Subcutaneous abdominal adipose tissue (tissue), 5 donors: ENCODE measurements at regions not wholly inside any gene's neighbourhood (a gene's known extent, or its start where the extent isn't known, plus 50 kb on each side); places are given as distances from the start of the nearest gene placed in this dataset.

ENCODE experiments used
- H3K27ac ChIP-seq: one replicate; pipeline ENCODE4 v1.7.0; 2013; ENCODE audit warnings: low read depth, mild to moderate bottlenecking, inconsistent platforms, low read length, moderate library complexity
- H3K27me3 ChIP-seq, 5 donors: one replicate each; pipeline ENCODE4 v1.7.0; 2013; ENCODE audit warnings: low read length in 5 of 5, inconsistent platforms in 1 of 5; ENCODE audit not compliant: control insufficient read depth in 5 of 5, insufficient read depth in 4 of 5
- H3K36me3 ChIP-seq, 5 donors: one replicate each; pipeline ENCODE4 v1.7.0; 2013; ENCODE audit warnings: low read length in 5 of 5; ENCODE audit not compliant: control insufficient read depth in 5 of 5, insufficient read depth in 5 of 5
- H3K4me1 ChIP-seq, 5 donors: one replicate each; pipeline ENCODE4 v1.7.0; 2013; ENCODE audit warnings: low read length in 5 of 5, mild to moderate bottlenecking in 3 of 5, moderate library complexity in 1 of 5; ENCODE audit not compliant: control insufficient read depth in 5 of 5, insufficient read depth in 5 of 5
- H3K4me3 ChIP-seq, 5 donors: one replicate each; pipeline ENCODE4 v1.7.0; 2013; ENCODE audit warnings: low read length in 5 of 5, low read depth in 1 of 5
- H3K9ac ChIP-seq, 5 donors: one replicate each; pipeline ENCODE4 v1.7.0; 2013; ENCODE audit warnings: low read length in 5 of 5, mild to moderate bottlenecking in 4 of 5, moderate library complexity in 3 of 5
- H3K9me3 ChIP-seq, 5 donors: one replicate each; pipeline ENCODE4 v1.7.0; 2013; ENCODE audit warnings: low read length in 5 of 5; ENCODE audit not compliant: control insufficient read depth in 5 of 5
- donor health status: healthy.
- donor health status: healthy.
- donor health status: healthy.
- donor health status: healthy.
- donor health status: healthy.

DNA sequence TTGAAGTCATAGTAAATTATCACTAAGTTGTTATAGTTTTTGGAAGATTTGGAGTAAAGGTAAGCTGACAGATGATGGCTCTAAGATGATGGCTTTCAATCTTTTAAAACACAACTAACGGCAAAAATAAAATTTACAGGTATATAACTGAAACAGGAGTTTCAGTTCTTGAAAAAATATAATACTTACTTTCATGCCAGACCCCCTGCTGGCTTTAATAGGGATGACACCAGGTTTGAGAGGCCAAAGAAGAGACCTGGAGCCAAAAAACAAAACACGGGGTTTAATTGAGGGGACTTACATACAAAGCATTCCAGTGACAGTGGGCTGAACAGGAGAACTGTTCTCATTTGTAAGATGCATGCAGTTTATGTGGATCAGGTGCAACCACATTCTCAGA is 301.7 kb upstream of the PCSK5 start:
- H3K4me3 ChIP-seq, result no peak overlapping the region
- H3K36me3 ChIP-seq, result no peaks in the 10 kb centered on the region
- H3K9ac ChIP-seq, result no peak overlapping the region

GRCh38 chr9:75589497-75589896 is 301.0 kb upstream of the PCSK5 start:
- Histone ChIP-seq H3K4me3 (no peak overlapping the region), H3K4me1 (peaks cover 0 to 8% (median 3%) of the 10 kb centered on the region in 5 donors), H3K27me3 (no peaks in the 10 kb centered on the region), H3K9ac (no peak overlapping the region), H3K9me3 (no peaks in the 10 kb centered on the region), H3K27ac (no peak overlapping the region), H3K36me3 (no peaks in the 10 kb centered on the region)

More for the DNA sequence above, 301.7 kb upstream of the PCSK5 start:
- peaks cover 0 to 8% (median 3%) of the 10 kb centered on the region in 5 donors for H3K4me1 ChIP-seq
- no peak overlapping the region for H3K27ac ChIP-seq
- H3K9me3 ChIP-seq, result no peaks in the 10 kb centered on the region
- H3K27me3 ChIP-seq, result no peaks in the 10 kb centered on the region

GRCh38 chr9:75591972-75592371 is 298.5 kb upstream of the PCSK5 start:
- Histone ChIP-seq H3K27ac (no peak overlapping the region), H3K4me1 (peaks cover 0 to 8% (median 3%) of the 10 kb centered on the region in 5 donors), H3K9ac (no peak overlapping the region), H3K36me3 (no peaks in the 10 kb centered on the region), H3K27me3 (no peaks in the 10 kb centered on the region), H3K4me3 (no peak overlapping the region), H3K9me3 (no peaks in the 10 kb centered on the region)

- Histone ChIP-seq H3K27ac (no peak overlapping the region), H3K27me3 (no peaks in the 10 kb centered on the region), H3K4me3 (no peak overlapping the region), H3K36me3 (no peaks in the 10 kb centered on the region), H3K9ac (no peak overlapping the region), H3K4me1 (peaks cover 0 to 8% (median 3%) of the 10 kb centered on the region in 5 donors), H3K9me3 (no peaks in the 10 kb centered on the region)
These were observed 297.9 kb upstream of the PCSK5 start for GRCh38 chr9:75592586-75592985.

DNA sequence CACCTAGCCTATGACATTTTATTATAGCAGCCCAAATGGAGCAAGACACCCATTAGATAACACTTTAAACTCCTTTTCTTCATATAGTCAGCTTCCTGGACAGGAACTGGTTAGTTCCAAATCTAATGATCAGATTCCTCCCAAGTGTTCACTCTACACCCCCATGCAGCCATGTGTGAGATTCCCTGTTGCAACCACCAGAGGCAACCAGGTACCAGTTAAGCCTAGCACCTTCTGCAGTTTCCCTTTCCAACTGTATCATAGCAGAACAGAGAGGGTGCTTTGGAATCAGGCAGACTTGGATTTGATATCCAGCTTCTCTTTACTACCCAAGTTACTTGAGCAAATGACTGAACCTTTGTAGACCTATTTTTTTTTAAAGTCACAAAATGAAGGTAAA is 296.6 kb upstream of the PCSK5 start:
- peaks cover 0 to 9% (median 3%) of the 10 kb centered on the region in 5 donors for H3K4me1 ChIP-seq
- no peaks in the 10 kb centered on the region for H3K27me3 ChIP-seq
- H3K27ac ChIP-seq, result no peak overlapping the region
- no peaks in the 10 kb centered on the region for H3K9me3 ChIP-seq
- H3K9ac ChIP-seq, result no peak overlapping the region
- H3K36me3 ChIP-seq, result no peaks in the 10 kb centered on the region
- no peak overlapping the region for H3K4me3 ChIP-seq

DNA sequence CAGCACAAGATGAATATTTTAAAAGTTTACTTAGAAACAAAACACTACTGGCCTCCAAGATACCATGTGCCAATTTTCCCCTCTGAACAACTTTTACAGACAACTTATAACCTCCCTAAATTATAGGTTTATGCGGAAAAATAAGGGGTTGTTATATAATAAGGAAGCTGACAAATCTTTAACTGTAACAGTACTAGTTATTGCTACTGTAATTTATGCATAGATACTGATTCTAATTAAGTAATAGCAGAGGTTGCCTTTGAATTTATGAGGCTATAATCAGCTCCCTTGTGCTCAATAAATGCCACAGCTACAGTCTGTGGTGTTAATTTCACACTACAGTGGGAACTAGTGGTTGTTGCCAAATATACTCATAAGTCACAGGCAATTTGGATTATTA is 291.3 kb upstream of the PCSK5 start:
- Histone ChIP-seq H3K27ac (no peak overlapping the region), H3K9me3 (no peaks in the 10 kb centered on the region), H3K4me3 (no peak overlapping the region), H3K4me1 (peaks cover 0 to 6% (median 3%) of the 10 kb centered on the region in 5 donors), H3K9ac (no peak overlapping the region), H3K27me3 (no peaks in the 10 kb centered on the region), H3K36me3 (no peaks in the 10 kb centered on the region)

DNA sequence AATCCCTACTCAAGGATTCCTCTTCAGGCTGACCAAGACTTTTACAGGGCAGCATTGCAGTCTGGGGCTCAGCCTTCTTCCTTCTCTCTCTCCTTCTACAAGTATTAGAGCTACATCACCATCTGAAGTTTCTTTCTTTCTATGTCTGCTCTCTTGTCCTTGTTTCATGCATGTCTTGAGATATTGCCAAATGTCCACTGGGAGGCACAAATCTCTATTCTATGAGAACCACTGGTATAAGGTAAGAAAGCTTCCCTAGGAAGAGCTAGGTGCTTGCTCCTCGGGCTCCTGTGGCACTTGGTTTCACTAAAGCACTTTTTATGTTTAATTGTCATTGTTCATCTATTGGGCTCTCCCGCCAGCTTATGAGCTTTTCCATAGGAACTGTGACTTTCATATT is 289.2 kb upstream of the PCSK5 start:
- Histone ChIP-seq H3K9ac (no peak overlapping the region), H3K36me3 (no peaks in the 10 kb centered on the region), H3K27ac (no peak overlapping the region), H3K4me3 (no peak overlapping the region), H3K27me3 (no peaks in the 10 kb centered on the region), H3K4me1 (peaks cover 0 to 6% (median 3%) of the 10 kb centered on the region in 5 donors), H3K9me3 (no peaks in the 10 kb centered on the region)

DNA sequence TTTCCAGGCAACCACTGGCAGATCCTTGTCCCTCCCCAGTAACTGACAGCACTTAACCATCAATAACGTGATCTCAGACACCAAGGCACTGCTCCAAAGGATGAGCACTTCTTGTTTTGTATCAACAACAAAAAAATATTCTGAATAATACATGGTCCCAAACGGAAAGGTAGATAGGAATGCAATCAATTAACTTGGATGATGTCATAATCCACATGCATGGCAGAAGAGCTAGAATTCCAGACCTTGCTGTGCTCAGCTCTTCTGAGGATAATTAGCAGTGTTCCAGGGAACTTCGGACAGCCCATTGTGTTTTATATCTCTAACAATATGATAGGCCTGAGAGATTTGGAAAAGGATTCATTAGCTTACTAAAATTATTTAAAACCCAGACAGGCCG is 288.4 kb upstream of the PCSK5 start:
- Histone ChIP-seq H3K4me1 (peaks cover 0 to 8% (median 3%) of the 10 kb centered on the region in 5 donors), H3K4me3 (no peak overlapping the region), H3K9ac (no peak overlapping the region), H3K27ac (no peak overlapping the region), H3K27me3 (no peaks in the 10 kb centered on the region), H3K9me3 (no peaks in the 10 kb centered on the region), H3K36me3 (no peaks in the 10 kb centered on the region)

DNA sequence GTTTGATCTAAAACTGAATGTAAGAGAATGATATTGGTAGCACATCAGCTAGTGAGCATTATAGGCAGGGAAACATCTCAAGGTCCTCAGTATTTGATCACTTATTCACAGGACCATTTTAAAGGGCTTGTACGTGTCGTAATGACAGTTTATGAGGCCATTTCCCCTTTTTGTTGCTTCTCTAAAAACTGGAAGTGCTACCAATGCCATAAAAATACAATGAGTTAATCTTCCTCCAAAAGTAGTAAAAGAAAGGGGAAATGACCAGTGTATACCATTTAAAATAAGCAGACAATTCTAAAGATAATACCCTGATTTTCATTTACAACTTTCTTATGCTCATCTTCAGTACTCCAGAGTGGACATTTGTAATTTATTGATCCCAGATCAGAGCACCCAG is 285.8 kb upstream of the PCSK5 start:
- H3K4me1 ChIP-seq, result peaks cover 0 to 3% (median 0%) of the 10 kb centered on the region in 5 donors
- H3K4me3 ChIP-seq, result no peak overlapping the region
- H3K36me3 ChIP-seq, result no peaks in the 10 kb centered on the region
- H3K9me3 ChIP-seq, result no peaks in the 10 kb centered on the region
- no peaks in the 10 kb centered on the region for H3K27me3 ChIP-seq
- no peak overlapping the region for H3K9ac ChIP-seq
- no peak overlapping the region for H3K27ac ChIP-seq

GRCh38 chr9:75607521-75607920 is 283.0 kb upstream of the PCSK5 start:
- Histone ChIP-seq H3K4me1 (peaks cover 0 to 3% (median 0%) of the 10 kb centered on the region in 5 donors), H3K27ac (no peak overlapping the region), H3K27me3 (no peaks in the 10 kb centered on the region), H3K9me3 (no peaks in the 10 kb centered on the region), H3K4me3 (no peak overlapping the region), H3K9ac (no peak overlapping the region), H3K36me3 (no peaks in the 10 kb centered on the region)

DNA sequence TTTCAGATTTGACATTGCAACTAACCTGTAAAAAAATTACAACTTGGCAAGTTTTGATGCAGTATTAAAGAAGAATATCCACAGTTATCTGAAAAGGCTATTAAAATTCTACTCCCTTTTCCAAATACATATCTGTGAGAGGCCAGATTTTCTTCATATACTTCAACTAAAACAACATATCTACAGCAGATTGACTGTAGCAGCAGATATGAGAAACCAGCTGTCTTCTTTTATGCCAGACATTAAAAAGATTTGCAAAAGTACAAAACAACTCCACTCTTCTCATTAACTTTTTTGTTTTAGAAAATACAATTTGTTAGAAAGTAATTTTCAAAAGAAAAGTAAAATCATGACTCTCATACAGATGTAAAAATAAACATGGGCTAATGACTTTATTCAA is 281.1 kb upstream of the PCSK5 start:
- Histone ChIP-seq H3K4me3 (no peak overlapping the region), H3K4me1 (peaks cover 0 to 2% (median 0%) of the 10 kb centered on the region in 5 donors), H3K9ac (no peak overlapping the region), H3K27me3 (no peaks in the 10 kb centered on the region), H3K27ac (no peak overlapping the region), H3K36me3 (no peaks in the 10 kb centered on the region), H3K9me3 (no peaks in the 10 kb centered on the region)
